ENCODE measurements at regions not wholly inside any gene's neighbourhood (a gene's known extent, or its start where the extent isn't known, plus 50 kb on each side); places are given as distances from the start of the nearest gene placed in this dataset.

DNA sequence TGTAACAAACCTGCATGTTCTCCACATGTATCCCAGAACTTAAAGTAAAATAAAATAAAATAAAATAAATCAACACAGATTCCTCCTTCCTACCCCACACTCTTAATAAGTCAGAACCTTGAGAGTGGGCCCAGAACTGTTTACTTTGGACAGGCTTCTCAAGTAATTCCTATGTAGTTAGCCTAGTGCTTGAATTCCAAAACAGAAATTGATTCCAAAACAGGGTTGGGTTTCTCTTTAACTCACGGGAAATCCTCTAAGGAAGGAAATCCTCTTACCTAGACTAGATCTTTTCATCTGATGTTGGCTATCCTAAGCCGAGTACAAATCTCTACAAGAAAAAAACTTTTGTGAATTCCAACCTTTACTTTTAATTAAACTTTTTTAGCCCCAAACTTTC, 324.7 kb upstream of the C16orf82 start:
- H3K36me3 ChIP-seq (ENCODE audit: insufficient read depth), result no peaks in the 10 kb centered on the region
- H3K27ac ChIP-seq, result no peak overlapping the region
- no peaks in the 10 kb centered on the region for H4K20me1 ChIP-seq (ENCODE audit: insufficient read depth)
- H3K4me2 ChIP-seq, result no peak overlapping the region
- no peak overlapping the region for H2AFZ ChIP-seq (ENCODE audit: low read depth)
- no peak overlapping the region for H3K4me3 ChIP-seq (IDR thresholded peaks at IDR 0.05; ENCODE audit: insufficient read depth, low read depth, low read length)
- H3K27me3 ChIP-seq (ENCODE audit: insufficient read depth, low read depth), result no peaks in the 10 kb centered on the region
- H3K79me2 ChIP-seq (ENCODE audit: insufficient read depth, low read depth), result no peaks in the 10 kb centered on the region
- H3K9ac ChIP-seq, result no peak overlapping the region
- H3K4me1 ChIP-seq (ENCODE audit: low read depth, poor library complexity, severe bottlenecking), result no peaks in the 10 kb centered on the region
- TF ChIP-seq, protein P1, sequence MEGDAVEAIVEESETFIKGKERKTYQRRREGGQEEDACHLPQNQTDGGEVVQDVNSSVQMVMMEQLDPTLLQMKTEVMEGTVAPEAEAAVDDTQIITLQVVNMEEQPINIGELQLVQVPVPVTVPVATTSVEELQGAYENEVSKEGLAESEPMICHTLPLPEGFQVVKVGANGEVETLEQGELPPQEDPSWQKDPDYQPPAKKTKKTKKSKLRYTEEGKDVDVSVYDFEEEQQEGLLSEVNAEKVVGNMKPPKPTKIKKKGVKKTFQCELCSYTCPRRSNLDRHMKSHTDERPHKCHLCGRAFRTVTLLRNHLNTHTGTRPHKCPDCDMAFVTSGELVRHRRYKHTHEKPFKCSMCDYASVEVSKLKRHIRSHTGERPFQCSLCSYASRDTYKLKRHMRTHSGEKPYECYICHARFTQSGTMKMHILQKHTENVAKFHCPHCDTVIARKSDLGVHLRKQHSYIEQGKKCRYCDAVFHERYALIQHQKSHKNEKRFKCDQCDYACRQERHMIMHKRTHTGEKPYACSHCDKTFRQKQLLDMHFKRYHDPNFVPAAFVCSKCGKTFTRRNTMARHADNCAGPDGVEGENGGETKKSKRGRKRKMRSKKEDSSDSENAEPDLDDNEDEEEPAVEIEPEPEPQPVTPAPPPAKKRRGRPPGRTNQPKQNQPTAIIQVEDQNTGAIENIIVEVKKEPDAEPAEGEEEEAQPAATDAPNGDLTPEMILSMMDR (conservative IDR thresholded peaks at IDR 0.05; ENCODE audit: low read depth, low read length), result no peak

DNA sequence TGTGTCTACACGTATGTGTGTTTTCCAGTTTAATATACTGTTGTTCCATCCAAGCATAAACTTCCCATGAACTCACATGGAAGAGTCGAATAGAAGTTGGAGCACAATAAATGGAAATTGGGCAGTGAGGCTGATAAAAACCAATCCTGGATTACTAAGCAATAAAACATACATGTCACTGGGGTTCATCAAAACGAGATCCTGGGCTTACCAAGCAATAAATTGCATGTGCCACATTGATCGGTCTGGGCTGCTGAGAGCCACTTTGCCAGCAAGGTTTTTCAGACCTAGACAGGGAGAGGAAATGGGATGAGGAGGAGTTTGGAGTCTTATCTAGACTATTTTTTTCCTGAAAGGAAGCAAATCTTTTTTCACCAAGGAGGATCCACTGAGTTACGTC, 322.3 kb upstream of the C16orf82 start:
- TF ChIP-seq, protein P1 (conservative IDR thresholded peaks at IDR 0.05; ENCODE audit: low read depth, low read length), result no peak

DNA sequence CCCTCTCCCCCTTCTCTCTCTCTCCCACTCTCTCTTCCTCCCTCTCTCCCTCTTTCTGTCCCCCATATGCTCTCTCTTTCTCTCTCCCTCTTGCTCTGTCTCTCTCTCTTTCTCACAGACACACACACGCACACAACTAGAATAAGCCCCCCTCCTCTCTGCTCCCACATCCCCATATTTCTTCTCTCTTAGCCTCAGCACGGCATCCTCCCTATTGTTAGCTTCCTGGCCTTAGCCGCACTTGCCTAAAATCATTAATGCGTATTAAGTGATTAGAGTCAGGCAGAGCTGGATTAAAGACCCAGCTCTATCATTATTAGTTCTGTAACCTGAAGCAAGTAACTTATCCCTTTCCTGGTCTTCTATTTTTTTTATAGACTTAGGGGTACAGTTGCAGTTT, 319.0 kb upstream of the C16orf82 start:
- TF ChIP-seq, protein P1 (conservative IDR thresholded peaks at IDR 0.05; ENCODE audit: low read depth, low read length), result no peak
- Histone ChIP-seq H3K4me1 (ENCODE audit: low read depth, poor library complexity, severe bottlenecking) (no peaks in the 10 kb centered on the region), H4K20me1 (ENCODE audit: insufficient read depth) (no peaks in the 10 kb centered on the region), H3K27me3 (ENCODE audit: insufficient read depth, low read depth) (no peaks in the 10 kb centered on the region), H3K27ac (no peak overlapping the region), H3K4me2 (no peak overlapping the region), H3K9ac (no peak overlapping the region), H3K4me3 (IDR thresholded peaks at IDR 0.05; ENCODE audit: insufficient read depth, low read depth, low read length) (no peak overlapping the region), H3K36me3 (ENCODE audit: insufficient read depth) (no peaks in the 10 kb centered on the region), H2AFZ (ENCODE audit: low read depth) (no peak overlapping the region), H3K79me2 (ENCODE audit: insufficient read depth, low read depth) (no peaks in the 10 kb centered on the region)

More for the DNA sequence above, 322.3 kb upstream of the C16orf82 start:
- Histone ChIP-seq H2AFZ (ENCODE audit: low read depth) (no peak overlapping the region), H3K27me3 (ENCODE audit: insufficient read depth, low read depth) (no peaks in the 10 kb centered on the region), H4K20me1 (ENCODE audit: insufficient read depth) (no peaks in the 10 kb centered on the region), H3K27ac (no peak overlapping the region), H3K79me2 (ENCODE audit: insufficient read depth, low read depth) (no peaks in the 10 kb centered on the region), H3K36me3 (ENCODE audit: insufficient read depth) (no peaks in the 10 kb centered on the region), H3K9ac (no peak overlapping the region), H3K4me3 (IDR thresholded peaks at IDR 0.05; ENCODE audit: insufficient read depth, low read depth, low read length) (no peak overlapping the region), H3K4me2 (no peak overlapping the region), H3K4me1 (ENCODE audit: low read depth, poor library complexity, severe bottlenecking) (no peaks in the 10 kb centered on the region)

DNA sequence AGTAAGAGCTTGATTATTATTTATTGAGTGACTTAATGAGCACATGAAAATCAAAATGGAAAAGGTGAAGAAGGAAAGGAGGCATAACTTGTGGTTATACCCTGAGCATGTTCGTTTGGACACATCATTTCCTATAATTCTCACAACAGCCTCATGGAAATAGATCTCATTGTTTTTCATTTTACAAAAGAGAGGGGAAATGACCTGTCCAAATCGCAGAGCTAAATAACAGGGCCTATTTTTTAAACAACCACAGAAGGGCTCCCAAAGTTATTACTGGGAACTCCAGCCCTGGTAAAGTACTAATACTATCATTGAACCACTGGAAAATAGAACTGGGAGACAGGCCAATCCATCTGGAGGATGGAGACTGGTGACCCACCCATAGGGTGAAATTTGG, 317.7 kb upstream of the C16orf82 start:
- Histone ChIP-seq H3K27ac (no peak overlapping the region), H3K4me1 (ENCODE audit: low read depth, poor library complexity, severe bottlenecking) (no peaks in the 10 kb centered on the region), H3K9ac (no peak overlapping the region), H3K79me2 (ENCODE audit: insufficient read depth, low read depth) (no peaks in the 10 kb centered on the region), H2AFZ (ENCODE audit: low read depth) (no peak overlapping the region), H3K27me3 (ENCODE audit: insufficient read depth, low read depth) (no peaks in the 10 kb centered on the region), H3K4me2 (no peak overlapping the region), H3K36me3 (ENCODE audit: insufficient read depth) (no peaks in the 10 kb centered on the region), H3K4me3 (IDR thresholded peaks at IDR 0.05; ENCODE audit: insufficient read depth, low read depth, low read length) (no peak overlapping the region), H4K20me1 (ENCODE audit: insufficient read depth) (no peaks in the 10 kb centered on the region)
- TF ChIP-seq, protein P1 (conservative IDR thresholded peaks at IDR 0.05; ENCODE audit: low read depth, low read length), result no peak
